ENCODE measurements at regions not wholly inside any gene's neighbourhood (a gene's known extent, or its start where the extent isn't known, plus 50 kb on each side); places are given as distances from the start of the nearest gene placed in this dataset.
"Not testable (repeated sequence)": the region's sequence is repeated elsewhere in the genome, so short reads cannot be mapped to it uniquely, and the experiment has no call there.

DNA sequence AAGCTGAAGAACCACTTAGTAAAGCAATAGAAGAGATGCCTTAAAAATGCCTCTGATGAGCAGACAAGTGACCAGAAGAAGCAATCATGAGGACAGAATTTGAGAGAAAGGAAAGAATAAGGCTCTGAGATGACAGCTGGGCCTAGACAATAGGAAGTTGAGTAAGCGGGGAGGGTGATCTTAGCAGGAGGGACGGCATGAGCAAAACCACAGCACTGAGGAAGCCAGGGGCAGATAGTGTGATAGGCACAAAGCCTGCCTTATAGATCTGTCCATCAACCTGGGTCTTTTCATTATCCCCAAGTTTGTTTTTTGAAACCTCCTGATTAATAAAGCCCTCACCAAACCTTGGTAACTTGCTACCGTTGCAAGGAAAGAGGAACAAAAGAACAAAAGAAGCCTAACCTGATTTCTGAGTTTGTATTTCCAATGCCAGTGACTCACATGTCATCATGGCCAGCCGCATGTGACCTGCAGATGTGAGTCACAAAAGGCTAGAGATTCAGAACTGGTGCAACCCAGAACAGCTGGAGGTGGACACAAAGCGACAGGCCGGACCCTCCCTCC is 55.7 kb upstream of the PPARGC1A start:
- ChIA-PET CTCF (no interaction called here), POLR2A (no interaction called here)
- Histone ChIP-seq H3K27me3 (ENCODE audit: control insufficient read depth in 2 of 2, insufficient read depth in 2 of 2, low read length in 2 of 2) (no peaks in the 10 kb centered on the region), H3K9ac (replicated peaks; ENCODE audit: extremely low read depth, insufficient read depth, low read length) (no peak overlapping the region), H4K20me1 (replicated peaks; ENCODE audit: control insufficient read depth, extremely low read depth, insufficient read depth, low read length) (no peaks in the 10 kb centered on the region), H3K36me3 (ENCODE audit: control insufficient read depth in 2 of 2, extremely low read depth in 1 of 2, insufficient read depth in 2 of 2, low read length in 2 of 2) (no peaks in the 10 kb centered on the region), H3K4me3 (replicated peaks in 1 of 3; ENCODE audit: insufficient read depth in 1 of 3, low read depth in 1 of 3, low read length in 3 of 3) (no peak overlapping the region), H3K79me2 (ENCODE audit: control insufficient read depth, insufficient read depth, low read length) (no peaks in the 10 kb centered on the region), H3K9me1 (replicated peaks; ENCODE audit: control insufficient read depth, extremely low read depth, insufficient read depth, low read length) (no peaks in the 10 kb centered on the region), H2AFZ (ENCODE audit: low read depth, low read length) (no peak overlapping the region), H3K9me3 (replicated peaks; ENCODE audit: control insufficient read depth, insufficient read depth, low read length) (peaks cover 4% of the 10 kb centered on the region), H3K4me2 (ENCODE audit: insufficient read depth, low read length) (no peak overlapping the region), H3K27ac (ENCODE audit: insufficient read depth, low read depth, low read length) (no peak overlapping the region), H3K4me1 (ENCODE audit: control insufficient read depth, extremely low read depth, insufficient read depth, low read length) (no peaks in the 10 kb centered on the region)
- dilution Hi-C loops (cut with MboI; ENCODE audit: extremely low pct_ligation_motif_present, low sequenced_read_pairs), result no loop called here
- TF ChIP-seq POLR2A (IDR thresholded peaks at IDR 0.05; ENCODE audit: low read depth, low read length) (no peak), JUN (IDR thresholded peaks at IDR 0.05; ENCODE audit: borderline replicate concordance, insufficient read depth, insufficient read length, low read depth) (no peak), EZH2 (IDR thresholded peaks at IDR 0.05; ENCODE audit: borderline replicate concordance, low read depth, low read length, severe bottlenecking) (no peak), POLR2AphosphoS5 (IDR thresholded peaks at IDR 0.05; ENCODE audit: insufficient read depth, low read depth, low read length) (no peak), MYC (IDR thresholded peaks at IDR 0.05; ENCODE audit: low read depth, low read length) (no peak), FOS (IDR thresholded peaks at IDR 0.05; ENCODE audit: borderline replicate concordance, insufficient read depth, low read length) (no peak), GATA2 (IDR thresholded peaks at IDR 0.05; ENCODE audit: insufficient read depth, insufficient read length, low read depth, low read length) (no peak)
- TF ChIP-seq, protein P1, sequence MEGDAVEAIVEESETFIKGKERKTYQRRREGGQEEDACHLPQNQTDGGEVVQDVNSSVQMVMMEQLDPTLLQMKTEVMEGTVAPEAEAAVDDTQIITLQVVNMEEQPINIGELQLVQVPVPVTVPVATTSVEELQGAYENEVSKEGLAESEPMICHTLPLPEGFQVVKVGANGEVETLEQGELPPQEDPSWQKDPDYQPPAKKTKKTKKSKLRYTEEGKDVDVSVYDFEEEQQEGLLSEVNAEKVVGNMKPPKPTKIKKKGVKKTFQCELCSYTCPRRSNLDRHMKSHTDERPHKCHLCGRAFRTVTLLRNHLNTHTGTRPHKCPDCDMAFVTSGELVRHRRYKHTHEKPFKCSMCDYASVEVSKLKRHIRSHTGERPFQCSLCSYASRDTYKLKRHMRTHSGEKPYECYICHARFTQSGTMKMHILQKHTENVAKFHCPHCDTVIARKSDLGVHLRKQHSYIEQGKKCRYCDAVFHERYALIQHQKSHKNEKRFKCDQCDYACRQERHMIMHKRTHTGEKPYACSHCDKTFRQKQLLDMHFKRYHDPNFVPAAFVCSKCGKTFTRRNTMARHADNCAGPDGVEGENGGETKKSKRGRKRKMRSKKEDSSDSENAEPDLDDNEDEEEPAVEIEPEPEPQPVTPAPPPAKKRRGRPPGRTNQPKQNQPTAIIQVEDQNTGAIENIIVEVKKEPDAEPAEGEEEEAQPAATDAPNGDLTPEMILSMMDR (IDR thresholded peaks at IDR 0.05; ENCODE audit: extremely low read depth in 1 of 2, insufficient read depth in 1 of 2, low read depth in 1 of 2, low read length in 2 of 2), result no peak
- TF ChIP-seq, protein P2, sequence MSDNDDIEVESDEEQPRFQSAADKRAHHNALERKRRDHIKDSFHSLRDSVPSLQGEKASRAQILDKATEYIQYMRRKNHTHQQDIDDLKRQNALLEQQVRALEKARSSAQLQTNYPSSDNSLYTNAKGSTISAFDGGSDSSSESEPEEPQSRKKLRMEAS (IDR thresholded peaks at IDR 0.05; ENCODE audit: insufficient read depth, insufficient read length), result no peak
- intact Hi-C loops (cut with micrococcal nuclease), result no loop called here
- DNase-seq (ENCODE audit: low read depth, low spot score) (no peak), FAIRE-seq (no peak)
- BruUV-seq (replicated peaks), result no TSS peak

- H3K27ac ChIP-seq (ENCODE audit: insufficient read depth, low read depth, low read length); H3K4me3 ChIP-seq (replicated peaks in 1 of 3; ENCODE audit: insufficient read depth in 1 of 3, low read depth in 1 of 3, low read length in 3 of 3); BruUV-seq (replicated peaks); H4K20me1 ChIP-seq (replicated peaks; ENCODE audit: control insufficient read depth, extremely low read depth, insufficient read depth, low read length); FAIRE-seq; POLR2A ChIA-PET; H3K4me2 ChIP-seq (ENCODE audit: insufficient read depth, low read length); intact Hi-C loops (cut with micrococcal nuclease); H3K4me1 ChIP-seq (ENCODE audit: control insufficient read depth, extremely low read depth, insufficient read depth, low read length); H2AFZ ChIP-seq (ENCODE audit: low read depth, low read length); H3K27me3 ChIP-seq (ENCODE audit: control insufficient read depth in 2 of 2, insufficient read depth in 2 of 2, low read length in 2 of 2); H3K9ac ChIP-seq (replicated peaks; ENCODE audit: extremely low read depth, insufficient read depth, low read length); H3K9me1 ChIP-seq (replicated peaks; ENCODE audit: control insufficient read depth, extremely low read depth, insufficient read depth, low read length); H3K36me3 ChIP-seq (ENCODE audit: control insufficient read depth in 2 of 2, extremely low read depth in 1 of 2, insufficient read depth in 2 of 2, low read length in 2 of 2); DNase-seq (ENCODE audit: low read depth, low spot score); H3K9me3 ChIP-seq (replicated peaks; ENCODE audit: control insufficient read depth, insufficient read depth, low read length); dilution Hi-C loops (cut with MboI; ENCODE audit: extremely low pct_ligation_motif_present, low sequenced_read_pairs); CTCF ChIA-PET; H3K79me2 ChIP-seq (ENCODE audit: control insufficient read depth, insufficient read depth, low read length): not testable (repeated sequence)
Observed at GRCh38 chr4:23944556-23944955, 54.7 kb upstream of the PPARGC1A start.

All from endothelial cell of umbilical vein (primary cell).